ENCODE measurements at regions not wholly inside any gene's neighbourhood (a gene's known extent, or its start where the extent isn't known, plus 50 kb on each side); places are given as distances from the start of the nearest gene placed in this dataset.
"Not testable (repeated sequence)": the region's sequence is repeated elsewhere in the genome, so short reads cannot be mapped to it uniquely, and the experiment has no call there.

DNA sequence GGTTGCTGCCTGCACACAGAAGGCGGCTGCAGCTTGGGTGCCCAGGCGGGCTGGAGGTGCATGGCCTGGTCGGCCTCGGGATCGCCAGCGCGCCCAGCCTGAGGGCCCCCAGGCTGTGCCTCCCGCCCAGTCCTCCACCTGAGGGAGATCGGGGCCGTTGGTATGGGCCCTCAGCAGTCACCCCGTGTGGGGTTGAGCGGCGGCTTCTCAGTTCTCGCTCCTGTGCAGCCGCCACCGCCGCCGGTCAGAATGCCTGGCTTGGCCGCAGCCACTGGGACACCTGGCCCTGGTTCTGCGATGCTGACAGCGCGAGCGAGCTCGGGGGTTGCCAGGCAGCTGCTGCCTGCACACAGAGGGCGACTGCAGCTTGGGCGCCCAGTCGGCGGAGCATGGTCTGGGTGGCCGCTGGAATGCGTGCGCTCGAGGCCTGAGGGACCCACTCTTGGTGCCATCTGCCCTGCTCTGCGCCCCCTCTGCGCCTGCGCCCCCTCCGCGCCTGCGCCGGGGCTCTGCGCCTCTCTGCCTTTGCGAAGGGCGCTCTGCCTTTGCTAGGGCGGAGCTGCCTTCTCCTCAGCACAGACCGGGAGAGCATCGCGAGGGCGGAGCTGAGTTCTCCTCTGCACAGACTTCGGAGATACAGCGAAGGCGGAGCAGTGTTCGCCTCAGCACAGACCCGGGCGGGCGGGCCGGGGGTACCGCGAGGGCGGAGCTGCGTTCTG, 84.6 kb upstream of the ZNG1F start:
- TF ChIP-seq, protein P1, sequence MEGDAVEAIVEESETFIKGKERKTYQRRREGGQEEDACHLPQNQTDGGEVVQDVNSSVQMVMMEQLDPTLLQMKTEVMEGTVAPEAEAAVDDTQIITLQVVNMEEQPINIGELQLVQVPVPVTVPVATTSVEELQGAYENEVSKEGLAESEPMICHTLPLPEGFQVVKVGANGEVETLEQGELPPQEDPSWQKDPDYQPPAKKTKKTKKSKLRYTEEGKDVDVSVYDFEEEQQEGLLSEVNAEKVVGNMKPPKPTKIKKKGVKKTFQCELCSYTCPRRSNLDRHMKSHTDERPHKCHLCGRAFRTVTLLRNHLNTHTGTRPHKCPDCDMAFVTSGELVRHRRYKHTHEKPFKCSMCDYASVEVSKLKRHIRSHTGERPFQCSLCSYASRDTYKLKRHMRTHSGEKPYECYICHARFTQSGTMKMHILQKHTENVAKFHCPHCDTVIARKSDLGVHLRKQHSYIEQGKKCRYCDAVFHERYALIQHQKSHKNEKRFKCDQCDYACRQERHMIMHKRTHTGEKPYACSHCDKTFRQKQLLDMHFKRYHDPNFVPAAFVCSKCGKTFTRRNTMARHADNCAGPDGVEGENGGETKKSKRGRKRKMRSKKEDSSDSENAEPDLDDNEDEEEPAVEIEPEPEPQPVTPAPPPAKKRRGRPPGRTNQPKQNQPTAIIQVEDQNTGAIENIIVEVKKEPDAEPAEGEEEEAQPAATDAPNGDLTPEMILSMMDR (IDR thresholded peaks at IDR 0.05 in 2 of 3, conservative IDR thresholded peaks at IDR 0.05 in 1 of 3; ENCODE audit: borderline replicate concordance in 1 of 3, insufficient read depth in 1 of 3, low read depth in 2 of 3, low read length in 2 of 3), result not testable (repeated sequence)
- TF ChIP-seq, protein P2, sequence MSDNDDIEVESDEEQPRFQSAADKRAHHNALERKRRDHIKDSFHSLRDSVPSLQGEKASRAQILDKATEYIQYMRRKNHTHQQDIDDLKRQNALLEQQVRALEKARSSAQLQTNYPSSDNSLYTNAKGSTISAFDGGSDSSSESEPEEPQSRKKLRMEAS (IDR thresholded peaks at IDR 0.05), result not testable (repeated sequence)
- TF ChIP-seq POLR2A (IDR thresholded peaks at IDR 0.05; ENCODE audit: borderline replicate concordance, extremely low read depth, insufficient read depth, insufficient read length), result not testable (repeated sequence)

Data from HCT116 (cell line).